NCI-H1417 (cell line): ENCODE measurements at regions not wholly inside any gene's neighbourhood (a gene's known extent, or its start where the extent isn't known, plus 50 kb on each side); places are given as distances from the start of the nearest gene placed in this dataset.
"Not testable (repeated sequence)": the region's sequence is repeated elsewhere in the genome, so short reads cannot be mapped to it uniquely, and the experiment has no call there.

ENCODE experiments used
- DNase-seq, 3 experiments: peaks; one replicate each; lab custom pipeline; 2025; lab: John Stamatoyannopoulos, UW

GRCh38 chr2:217593732-217594131 is 409.1 kb downstream of the TNS1 start:
- DNase-seq, result peak in 2 of 3 experiments; percentile 15 to 27

- no peak for DNase-seq
Measured at GRCh38 chr2:217588266-217588665, 414.5 kb downstream of the TNS1 start.

DNA sequence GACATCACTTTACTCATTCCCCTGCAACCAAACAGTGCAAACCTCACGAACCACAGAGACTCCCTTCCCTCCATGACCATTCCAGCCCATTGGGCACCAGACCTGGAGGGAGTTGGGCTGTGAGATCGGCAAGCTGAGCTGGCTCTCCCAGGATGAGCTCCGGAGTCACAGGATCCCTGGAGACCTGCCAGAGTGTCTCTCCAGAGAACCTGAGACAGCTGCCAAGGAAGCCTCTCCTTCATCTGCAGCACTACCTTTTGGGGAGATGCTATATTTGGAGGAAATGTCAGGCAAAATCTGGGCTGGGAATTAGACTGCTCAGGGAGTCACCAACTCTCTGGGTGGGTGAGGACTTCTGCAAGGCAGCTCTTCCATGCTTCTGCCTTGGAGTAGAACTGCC is 417.4 kb downstream of the TNS1 start:
- DNase-seq, result no peak

GRCh38 chr2:217580407-217580806 is 422.4 kb downstream of the TNS1 start:
- DNase-seq, result not testable (repeated sequence)

- DNase-seq, result no peak
Measured at GRCh38 chr2:217573571-217573970, 429.2 kb downstream of the TNS1 start.

GRCh38 chr2:217570394-217570793 is 432.4 kb downstream of the TNS1 start:
- DNase-seq, result no peak

GRCh38 chr2:217568289-217568971 is 434.4 kb downstream of the TNS1 start:
- DNase-seq, result no peak

GRCh38 chr2:217563565-217563964 is 439.2 kb downstream of the TNS1 start:
- no peak for DNase-seq

- DNase-seq, result no peak
Measured at GRCh38 chr2:217562871-217563480, 439.8 kb downstream of the TNS1 start.

- no peak for DNase-seq
Measured at GRCh38 chr2:217559084-217559483, 443.7 kb downstream of the TNS1 start.

DNA sequence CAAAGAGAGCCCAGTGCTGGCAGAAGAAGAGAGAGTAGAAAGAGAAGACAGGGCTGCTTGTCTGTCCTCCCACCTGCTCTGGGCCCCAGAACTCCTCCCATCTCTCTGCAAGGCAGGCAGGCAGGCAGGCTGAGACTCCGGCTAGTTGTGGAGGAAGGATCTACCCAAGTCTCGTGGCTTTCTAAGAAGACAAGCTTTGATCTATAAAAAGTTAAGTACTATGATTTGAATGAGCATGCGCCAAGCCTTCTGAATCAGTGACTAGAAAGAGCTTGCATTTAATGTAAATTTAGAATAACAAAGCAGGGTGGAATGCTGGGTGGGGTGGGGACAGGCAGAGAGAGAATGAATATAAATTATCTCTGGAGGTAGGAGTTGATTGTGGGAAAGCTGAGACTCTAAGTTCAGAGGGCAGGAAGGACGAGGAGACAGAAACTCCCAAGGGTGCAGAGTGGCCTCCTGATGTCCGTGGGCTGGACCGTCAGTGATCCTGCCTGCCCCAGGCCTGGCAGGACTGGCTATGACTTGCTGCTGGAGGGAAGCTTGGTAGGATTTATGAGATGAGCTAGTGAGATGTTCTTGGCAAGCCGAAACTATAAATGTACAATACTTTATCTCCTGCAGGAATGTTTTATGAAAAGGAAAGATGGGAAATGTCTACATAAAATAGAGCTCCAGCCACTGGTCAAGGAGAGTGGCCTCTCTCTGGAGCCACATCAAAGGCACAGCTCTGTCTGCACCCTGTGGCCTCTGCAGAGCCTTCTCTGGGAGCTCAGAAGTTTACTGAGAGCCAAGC is 447.5 kb downstream of the TNS1 start:
- DNase-seq, result no peak

DNA sequence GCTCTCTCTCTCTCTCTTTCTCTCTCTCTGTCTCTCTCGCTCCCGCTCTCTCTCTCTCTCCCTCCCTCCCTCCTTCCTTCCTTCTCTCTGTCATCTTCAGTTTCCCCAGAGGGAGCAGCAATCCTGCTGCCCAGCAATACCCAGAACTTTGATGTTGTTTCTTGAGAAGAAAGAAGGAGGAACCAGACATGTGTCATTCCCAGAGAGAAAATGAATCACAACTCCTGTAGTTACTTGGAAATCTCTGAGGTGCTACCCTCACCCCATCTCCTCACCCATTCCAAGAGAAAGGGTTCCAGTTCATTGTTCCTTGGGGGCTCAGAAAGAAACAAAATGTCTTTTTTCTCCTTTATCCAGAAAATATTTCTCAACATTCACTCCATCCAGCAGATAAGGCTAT is 449.1 kb downstream of the TNS1 start:
- DNase-seq, result no peak

DNA sequence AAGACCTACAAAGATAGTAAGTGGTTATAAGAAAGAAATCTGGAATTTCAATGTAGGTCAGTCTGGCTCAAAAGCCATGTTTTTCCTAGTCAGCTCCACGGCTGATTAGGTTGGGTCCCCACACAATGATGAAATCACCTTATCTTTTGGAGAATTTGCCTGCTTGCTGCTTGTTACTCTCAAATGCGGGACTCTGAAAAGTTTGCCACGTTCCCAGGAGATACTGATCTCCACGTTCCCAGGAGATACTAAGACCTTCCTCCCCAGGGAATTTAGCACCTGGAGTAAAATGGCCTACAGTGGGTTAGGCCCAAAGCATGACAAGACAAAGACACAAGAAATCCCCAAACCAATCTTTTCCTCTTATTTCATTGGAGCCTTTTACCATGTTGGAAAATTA is 449.6 kb downstream of the TNS1 start:
- no peak for DNase-seq

- DNase-seq, result no peak
Measured at GRCh38 chr2:217552081-217552480, 450.7 kb downstream of the TNS1 start.

DNA sequence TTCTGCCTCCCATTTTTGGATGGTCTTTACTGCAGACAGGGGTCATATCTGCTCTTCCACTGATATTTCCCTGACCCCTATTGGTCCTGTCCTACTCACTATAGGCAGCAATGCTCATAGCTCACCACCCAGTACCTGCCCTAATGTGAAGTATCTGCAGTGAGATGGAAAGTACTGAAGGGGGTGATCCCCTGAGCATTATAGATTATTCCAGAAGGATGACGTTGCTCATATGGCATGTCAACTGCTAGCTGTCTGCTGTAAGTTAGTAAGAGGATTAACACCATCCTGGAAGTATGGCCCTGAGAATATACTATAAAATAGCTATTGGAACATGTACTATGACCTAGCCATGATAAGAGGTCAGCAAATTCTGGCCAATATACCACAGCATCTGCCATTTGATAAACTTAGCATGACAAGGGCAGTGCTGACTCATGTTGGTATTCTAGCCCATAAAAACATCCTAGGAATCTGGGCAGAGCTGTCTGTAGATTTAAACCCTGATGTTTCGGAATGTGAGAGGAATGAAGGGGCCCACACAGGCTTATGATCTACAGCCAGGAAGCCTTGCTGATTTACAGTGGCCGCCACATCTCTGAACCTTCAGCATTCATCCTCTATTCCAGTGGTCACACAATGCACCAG is 451.4 kb downstream of the TNS1 start:
- no peak for DNase-seq

DNA sequence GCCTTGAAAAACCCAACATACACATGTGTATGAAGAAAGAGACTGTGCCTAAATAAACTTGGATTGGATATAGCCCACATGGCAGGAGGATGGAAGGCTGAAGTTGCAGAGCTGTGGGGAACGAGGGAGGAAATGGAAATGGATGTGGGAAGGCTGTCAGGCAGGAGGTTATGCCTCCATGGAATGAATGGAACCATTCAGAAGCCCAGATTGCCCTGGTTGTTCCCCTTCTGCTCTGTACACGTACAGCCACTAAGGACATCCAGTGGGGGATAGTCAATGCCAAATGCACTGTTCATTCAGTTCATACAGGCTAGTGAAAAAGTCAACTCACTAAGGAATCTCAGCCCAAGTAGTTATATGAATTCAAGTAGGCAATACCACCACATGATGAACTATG is 463.7 kb downstream of the TNS1 start:
- DNase-seq, result no peak

DNA sequence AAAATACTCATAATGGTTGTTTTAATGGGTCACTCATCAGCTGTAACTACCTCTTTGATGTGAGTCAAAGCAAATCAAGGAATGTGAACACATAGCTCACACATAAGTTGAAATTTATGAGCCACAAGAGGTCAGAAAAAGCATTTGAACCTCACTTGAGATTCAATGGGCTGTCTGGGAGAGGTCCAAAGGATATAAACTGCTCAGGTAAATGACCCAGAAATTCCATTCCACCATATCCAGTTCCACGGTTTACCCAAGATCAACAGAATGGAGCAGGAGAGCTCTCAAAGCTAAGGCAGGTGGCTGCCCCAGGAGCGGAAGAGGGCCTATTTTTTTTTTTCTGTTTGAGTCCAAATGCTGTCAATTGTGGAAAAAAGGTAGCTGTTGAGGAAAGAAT is 464.1 kb downstream of the TNS1 start:
- DNase-seq, result peak in 2 of 3 experiments; percentile 5 to 72

DNA sequence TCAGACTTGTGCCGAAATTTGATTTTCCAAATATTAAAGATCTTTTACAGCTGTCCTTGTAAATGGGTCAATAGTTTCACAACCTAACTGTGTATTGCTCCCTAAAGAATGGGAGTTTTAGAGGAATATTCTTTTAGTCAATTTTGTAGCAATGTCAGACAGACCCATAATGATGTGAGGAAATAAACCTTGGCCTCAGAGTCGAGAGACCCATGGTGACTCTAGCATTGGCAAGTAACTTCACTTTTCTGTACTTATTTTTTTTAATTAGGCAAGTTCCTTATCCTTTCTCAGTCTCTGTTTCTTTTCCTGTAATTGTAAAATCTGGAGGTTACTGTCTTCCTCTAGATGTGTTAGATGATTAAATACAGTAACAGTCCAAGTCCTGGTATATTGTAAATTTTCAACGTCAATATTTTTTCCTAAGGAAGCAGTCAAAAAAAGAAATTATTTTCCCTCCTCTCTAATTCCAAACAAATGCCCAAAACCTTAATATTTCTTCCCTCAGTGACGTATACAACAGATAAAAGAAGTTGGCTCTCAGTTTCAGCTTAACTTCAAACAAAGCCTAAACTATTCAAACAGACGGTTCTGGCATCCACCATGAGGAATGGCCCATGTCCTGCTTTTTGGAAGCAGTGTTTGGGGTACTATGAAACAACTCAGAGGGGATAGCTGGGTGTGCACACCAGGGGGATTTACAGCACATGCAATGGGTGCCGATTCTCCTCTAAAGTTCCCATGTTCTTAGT is 466.7 kb downstream of the TNS1 start:
- no peak for DNase-seq

DNA sequence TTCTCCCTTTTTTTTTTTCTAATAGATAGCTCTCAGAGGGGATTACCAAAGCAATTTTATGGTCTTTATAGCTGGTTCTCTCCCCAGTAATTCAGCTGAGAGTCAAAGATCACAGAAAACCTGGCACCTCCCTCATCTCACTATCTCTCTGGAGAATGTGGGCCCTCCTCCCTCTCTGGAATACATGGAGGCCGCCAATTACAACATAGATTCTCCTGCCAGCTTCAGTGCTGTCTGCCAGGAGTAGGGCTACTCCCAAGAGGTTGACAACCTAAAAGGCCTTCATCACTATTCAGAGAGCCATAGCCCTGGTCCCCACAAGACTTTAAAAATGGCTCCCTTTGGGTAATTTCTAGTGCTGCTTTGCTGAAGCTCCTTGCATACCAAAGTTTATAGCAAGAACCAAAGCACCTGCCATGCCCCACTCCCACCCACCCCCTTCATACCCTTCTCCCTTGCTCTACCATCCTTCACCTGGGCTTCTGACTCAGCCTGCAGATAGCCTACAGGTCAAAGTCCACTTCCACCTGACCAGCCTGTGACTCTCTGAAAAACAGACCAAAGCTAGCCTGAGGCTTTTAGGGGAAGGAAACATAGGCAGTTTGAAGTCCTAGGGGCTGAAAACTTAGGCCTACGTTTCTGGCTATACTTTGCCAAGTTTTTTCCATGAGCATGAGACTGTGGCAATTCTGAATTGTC is 472.3 kb downstream of the TNS1 start:
- DNase-seq, result no peak

- DNase-seq, result no peak
Measured at GRCh38 chr2:217529271-217529670, 473.5 kb downstream of the TNS1 start.

DNA sequence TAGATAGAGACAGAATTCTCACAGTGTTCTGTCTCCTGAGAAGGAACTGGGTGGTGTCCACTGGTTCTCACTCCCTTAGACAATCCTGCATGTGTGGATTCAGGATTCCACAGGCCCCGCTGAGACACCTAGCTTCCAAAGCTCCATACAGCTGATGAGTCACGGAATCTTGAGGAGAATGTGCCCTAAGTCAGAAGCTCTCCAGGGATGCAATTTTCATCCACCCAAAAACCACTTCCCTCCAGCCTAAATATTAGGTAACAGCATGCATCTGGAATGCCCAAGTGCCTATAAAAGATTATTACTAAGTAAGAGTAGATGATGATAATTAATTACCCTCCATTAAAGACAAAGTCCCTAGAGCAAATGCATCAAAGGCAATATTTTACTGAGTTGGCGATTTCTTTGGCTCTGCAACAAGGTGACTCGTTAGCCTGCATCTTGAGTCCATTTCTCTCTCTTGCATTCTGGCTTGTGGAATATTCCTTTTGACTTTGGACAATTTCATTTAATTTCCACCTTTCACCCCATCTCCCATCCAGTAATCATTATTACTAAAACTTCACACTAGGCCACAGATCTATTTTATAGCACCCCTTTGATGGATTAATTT is 475.1 kb downstream of the TNS1 start:
- DNase-seq, result no peak
